AG04449 (cell line): ENCODE measurements at regions not wholly inside any gene's neighbourhood (a gene's known extent, or its start where the extent isn't known, plus 50 kb on each side); places are given as distances from the start of the nearest gene placed in this dataset.
"Not testable (repeated sequence)": the region's sequence is repeated elsewhere in the genome, so short reads cannot be mapped to it uniquely, and the experiment has no call there.

Experiments
- CTCF ChIA-PET: fragments of 350-600 bp; formaldehyde crosslinking; extraction: SDS; loops from one replicate; lab custom pipeline; 2021; ENCODE audit warnings: antibody characterized with exemption; lab: Yijun Ruan, JAX
- POLR2A ChIA-PET: fragments of 400-600, 350-600 bp; formaldehyde crosslinking; extraction: SDS; loops from one replicate; lab custom pipeline; 2020; ENCODE audit warnings: antibody characterized with exemption, inconsistent platforms; lab: Yijun Ruan, JAX
- DNase-seq: peaks from one replicate; pipeline ENCODE4 v3.0.0-alpha.2; 2010; ENCODE audit warnings: low read depth, low spot score
- H3K4me3 ChIP-seq: 2 replicates; pipeline ENCODE4 v1.5.1; 2011; ENCODE audit warnings: low read depth, mild to moderate bottlenecking, control low read depth, low read length
- TF ChIP-seq, protein P1 (sequence below): IDR thresholded peaks from one replicate; pipeline ENCODE4 v1.5.1; 2011; ENCODE audit warnings: mild to moderate bottlenecking, moderate library complexity, low read length, control low read depth, inconsistent platforms; ENCODE audit not compliant: insufficient read depth; ENCODE audit errors: missing control alignments

DNA sequence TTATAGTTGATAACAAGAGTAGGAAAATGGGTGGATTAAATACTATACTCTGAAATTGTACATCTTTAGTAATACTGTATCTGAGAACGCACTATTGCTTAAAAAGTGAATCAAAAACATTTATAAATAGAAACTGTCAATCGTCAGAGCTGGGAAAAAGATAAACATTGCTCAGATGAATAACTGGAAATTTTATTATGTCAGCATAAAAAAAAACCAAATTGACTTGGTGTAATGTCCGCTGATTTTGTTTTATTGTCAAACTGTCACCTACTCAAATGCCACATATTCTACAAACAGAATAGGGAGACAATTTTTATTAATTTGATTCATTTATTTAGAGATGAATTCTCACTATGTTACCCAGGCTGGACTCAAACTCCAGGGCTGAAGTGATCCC is 109.3 kb upstream of the TMTC1 start:
- no peak overlapping the region for H3K4me3 ChIP-seq
- POLR2A ChIA-PET = no interaction called here
- TF ChIP-seq, protein P1, sequence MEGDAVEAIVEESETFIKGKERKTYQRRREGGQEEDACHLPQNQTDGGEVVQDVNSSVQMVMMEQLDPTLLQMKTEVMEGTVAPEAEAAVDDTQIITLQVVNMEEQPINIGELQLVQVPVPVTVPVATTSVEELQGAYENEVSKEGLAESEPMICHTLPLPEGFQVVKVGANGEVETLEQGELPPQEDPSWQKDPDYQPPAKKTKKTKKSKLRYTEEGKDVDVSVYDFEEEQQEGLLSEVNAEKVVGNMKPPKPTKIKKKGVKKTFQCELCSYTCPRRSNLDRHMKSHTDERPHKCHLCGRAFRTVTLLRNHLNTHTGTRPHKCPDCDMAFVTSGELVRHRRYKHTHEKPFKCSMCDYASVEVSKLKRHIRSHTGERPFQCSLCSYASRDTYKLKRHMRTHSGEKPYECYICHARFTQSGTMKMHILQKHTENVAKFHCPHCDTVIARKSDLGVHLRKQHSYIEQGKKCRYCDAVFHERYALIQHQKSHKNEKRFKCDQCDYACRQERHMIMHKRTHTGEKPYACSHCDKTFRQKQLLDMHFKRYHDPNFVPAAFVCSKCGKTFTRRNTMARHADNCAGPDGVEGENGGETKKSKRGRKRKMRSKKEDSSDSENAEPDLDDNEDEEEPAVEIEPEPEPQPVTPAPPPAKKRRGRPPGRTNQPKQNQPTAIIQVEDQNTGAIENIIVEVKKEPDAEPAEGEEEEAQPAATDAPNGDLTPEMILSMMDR = no peak
- CTCF ChIA-PET = no interaction called here
- no peak for DNase-seq

DNA sequence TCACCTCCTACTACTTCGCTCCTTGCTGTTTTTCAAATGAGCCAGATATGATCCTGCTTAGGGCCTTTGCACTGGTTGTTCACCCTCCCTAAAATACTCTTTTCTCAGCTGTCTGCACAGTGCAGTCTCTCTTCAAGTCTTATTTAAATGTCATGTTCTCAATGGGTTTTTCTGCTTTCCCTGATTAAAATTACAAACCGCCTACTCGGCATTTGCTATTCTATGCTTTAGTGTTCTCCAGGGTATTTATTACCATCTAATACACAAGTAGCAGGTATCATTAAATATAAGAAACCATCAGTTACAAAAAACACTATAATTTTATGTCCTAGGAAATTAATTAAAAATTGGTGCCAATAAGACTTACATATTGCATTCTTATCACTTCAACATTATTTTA is 108.0 kb upstream of the TMTC1 start:
- TF ChIP-seq, protein P1 = no peak
- ChIA-PET CTCF (no interaction called here), POLR2A (no interaction called here)
- H3K4me3 ChIP-seq = no peak overlapping the region
- no peak for DNase-seq

DNA sequence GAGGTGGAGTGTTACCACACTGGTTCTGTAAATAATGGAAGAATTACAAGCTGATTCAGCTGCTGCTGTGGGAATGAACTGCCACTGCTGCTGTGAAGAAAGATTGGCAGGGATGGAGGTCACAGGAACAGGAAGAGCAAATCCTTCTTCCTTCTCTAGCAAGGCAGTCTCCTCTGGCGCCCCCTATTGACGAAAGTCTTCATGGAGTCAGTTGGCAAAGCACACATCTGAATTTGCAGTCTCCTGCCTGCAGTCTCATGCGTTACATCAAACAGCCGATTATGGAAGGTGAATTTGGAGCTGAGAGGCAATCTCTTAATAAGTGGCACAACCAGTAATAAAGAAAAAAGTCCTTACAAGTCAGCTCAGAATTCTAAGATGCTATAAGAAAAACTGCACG is 106.0 kb upstream of the TMTC1 start:
- CTCF ChIA-PET = no interaction called here
- H3K4me3 ChIP-seq = no peak overlapping the region
- TF ChIP-seq, protein P1 = no peak
- POLR2A ChIA-PET = no interaction called here
- no peak for DNase-seq

DNA sequence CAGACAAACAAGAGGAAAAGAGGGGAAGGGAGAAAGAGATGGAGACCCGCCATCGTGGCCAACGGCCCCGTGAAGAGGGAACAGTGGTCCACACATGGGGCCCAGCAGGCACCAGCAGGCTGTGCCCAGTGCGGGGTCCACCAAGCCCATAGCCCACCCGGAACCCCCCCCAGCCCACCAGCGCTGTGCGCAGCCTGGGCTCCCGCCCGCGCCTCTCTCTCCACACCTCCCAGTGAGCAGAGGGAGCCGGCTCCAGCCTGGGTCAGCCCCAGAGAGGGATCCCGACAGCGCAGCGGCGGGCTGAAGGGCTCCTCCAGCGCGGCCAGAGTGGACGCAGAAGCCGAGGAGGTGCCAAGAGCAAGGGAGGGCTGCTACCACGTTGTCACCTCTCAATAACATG is 105.0 kb upstream of the TMTC1 start:
- ChIA-PET CTCF (no interaction called here), POLR2A (no interaction called here)
- DNase-seq = no peak
- TF ChIP-seq, protein P1 = no peak
- no peak overlapping the region for H3K4me3 ChIP-seq

DNA sequence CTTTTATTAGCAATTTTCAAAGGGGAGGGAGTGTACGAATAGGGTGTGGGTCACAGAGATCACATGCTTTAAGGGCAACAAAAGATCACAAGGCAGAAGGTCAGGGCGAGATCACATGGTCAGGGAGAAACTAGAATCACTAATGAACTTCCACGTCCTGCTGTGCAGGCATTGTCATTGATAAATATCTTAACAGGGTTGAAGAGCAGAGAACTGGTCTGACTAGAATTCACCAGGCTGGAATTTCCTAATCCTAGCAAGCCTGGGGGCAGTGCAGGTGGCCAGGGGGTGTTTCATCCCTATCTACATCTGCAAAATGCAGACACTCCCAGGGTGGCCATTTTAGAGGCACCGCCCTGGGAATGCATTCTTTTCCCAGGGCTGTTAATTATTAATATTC is 101.2 kb upstream of the TMTC1 start:
- DNase-seq, CTCF ChIA-PET, POLR2A ChIA-PET: not testable (repeated sequence)

DNA sequence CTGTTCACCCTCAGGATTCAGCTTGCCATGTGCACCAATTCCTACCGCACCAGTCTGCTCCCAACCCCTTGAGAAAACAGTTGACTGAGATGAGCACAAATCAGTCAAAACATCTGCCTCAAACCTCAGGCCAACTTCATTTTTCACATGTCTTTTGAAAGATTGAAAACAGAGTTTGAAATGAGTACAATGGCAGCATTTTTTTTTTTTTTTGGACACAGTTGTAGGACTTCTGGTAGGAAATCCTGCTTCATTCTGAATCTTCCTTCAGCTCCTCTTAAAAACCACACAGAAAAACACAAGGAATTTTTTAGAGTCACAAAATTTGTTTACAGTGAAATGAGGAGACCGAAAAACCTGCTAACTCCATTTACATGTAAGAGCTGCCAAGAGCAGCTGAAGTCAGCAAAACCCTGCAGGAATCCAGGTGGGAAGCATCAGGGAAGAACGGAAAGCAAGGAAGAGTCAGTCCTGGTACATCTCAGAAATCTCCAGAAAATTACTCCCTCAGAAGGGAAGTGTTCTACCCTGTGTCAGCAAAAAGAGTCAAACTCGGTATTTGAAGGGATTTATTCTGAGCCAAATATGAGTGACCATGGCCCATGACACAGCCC is 100.3 kb upstream of the TMTC1 start:
- H3K4me3 ChIP-seq = no peak overlapping the region
- ChIA-PET CTCF (no interaction called here), POLR2A (no interaction called here)
- TF ChIP-seq, protein P1 = no peak
- no peak for DNase-seq

More for the DNA sequence above, 101.2 kb upstream of the TMTC1 start:
- not testable (repeated sequence) for H3K4me3 ChIP-seq

DNA sequence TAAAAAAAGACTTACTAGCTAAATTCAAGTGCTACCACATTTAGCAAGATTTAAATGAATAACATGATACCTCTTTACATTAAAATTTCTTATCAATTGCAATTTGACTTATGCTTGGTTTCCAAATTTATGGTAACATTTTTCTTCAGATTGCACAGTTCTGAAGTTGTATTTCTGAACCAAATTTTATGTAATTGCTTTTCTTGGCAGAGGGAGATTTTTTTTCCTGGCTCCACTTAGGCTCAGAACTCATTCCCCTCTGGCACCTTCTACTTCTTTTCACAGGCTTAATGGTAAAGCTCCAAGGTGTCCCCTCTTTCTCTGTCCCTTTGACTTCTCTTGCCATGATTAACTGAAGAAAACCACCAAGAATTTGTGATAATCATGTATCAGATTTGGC is 99.8 kb upstream of the TMTC1 start:
- TF ChIP-seq, protein P1 = no peak
- H3K4me3 ChIP-seq = no peak overlapping the region
- no peak for DNase-seq
- POLR2A ChIA-PET = no interaction called here
- CTCF ChIA-PET = no interaction called here
